Nucleus accumbens (tissue), 56 donors: ENCODE measurements at regions not wholly inside any gene's neighbourhood (a gene's known extent, or its start where the extent isn't known, plus 50 kb on each side); places are given as distances from the start of the nearest gene placed in this dataset.
"Not testable (repeated sequence)": the region's sequence is repeated elsewhere in the genome, so short reads cannot be mapped to it uniquely, and the experiment has no call there.

ENCODE experiments used
- DNase-seq, 56 donors: peaks; one replicate each; lab custom pipeline; 2025; lab: John Stamatoyannopoulos, UW

DNA sequence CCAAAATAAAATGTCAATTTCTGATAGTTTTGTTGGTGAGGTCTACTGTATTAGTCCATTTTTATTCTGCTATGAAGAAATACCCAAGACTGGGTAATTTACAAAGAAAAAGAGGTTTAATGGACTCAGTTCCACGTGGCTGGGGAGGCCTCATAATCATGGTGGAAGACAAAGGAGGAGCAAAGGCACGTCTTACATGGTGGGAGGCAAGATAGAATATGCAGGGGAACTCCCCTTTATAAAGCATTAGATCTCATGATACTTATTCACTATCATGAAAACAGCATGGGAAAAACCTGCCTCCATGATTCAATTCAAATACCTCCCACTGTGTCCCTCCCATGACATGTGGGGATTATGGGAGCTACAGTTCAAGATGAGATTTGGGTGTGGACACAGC lies 204.5 kb upstream of the ZEB2 start:
- not testable (repeated sequence) for DNase-seq

DNA sequence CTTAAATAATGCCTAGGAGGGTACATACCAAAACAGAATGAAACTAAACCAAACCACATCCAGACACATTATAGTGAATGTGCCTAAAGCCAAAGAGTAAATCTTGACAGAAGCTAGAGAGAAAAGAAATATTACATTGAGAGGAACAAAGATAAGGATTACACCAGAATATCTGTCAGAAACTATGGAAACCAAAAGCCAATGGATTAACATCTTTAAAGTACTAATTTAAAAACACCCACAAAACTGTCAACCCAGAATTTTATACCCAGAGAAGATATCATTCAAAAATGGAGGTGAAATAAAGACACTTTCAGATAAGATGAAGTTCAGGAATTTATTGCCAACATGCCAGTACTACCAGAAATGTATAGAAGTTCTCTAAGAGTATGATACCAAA lies 198.5 kb upstream of the ZEB2 start:
- no peak for DNase-seq

DNA sequence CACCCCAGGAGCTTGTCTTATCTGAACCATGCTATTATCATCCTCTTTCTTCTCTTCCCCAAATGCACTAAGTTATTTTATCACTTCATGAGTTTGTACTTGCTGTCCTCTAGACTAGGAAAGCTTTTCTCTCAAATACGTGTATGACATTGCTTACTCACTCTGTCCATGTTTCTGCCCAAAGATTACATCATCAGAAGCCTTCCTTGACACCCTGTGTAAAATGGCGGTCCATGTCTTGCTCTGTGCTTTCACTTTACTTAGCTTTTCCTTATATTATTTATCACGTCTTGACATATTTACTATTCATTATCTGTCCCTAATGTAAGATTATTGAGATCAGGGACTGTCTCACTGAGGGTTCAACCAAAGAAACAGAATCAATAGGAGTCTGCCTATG lies 196.1 kb upstream of the ZEB2 start:
- no peak for DNase-seq

DNA sequence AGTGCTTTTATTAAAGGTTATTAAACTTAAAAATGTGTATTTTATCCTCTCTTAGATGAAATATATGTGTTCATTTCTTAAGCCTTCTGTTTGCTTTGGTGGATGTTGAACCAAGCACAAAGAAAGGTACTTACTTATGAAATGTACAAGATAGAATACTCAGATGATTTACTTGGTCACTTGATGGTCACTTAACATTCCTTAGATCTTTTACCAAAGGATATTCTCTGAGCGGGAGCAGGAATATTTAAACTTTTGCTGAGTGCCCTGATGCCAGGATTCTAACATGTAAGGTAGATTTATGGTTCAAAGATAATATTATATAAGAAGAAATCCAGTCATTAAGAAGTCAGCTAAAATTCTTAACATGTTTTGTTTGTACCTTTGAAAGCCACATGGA lies 193.5 kb upstream of the ZEB2 start:
- DNase-seq: no peak

DNA sequence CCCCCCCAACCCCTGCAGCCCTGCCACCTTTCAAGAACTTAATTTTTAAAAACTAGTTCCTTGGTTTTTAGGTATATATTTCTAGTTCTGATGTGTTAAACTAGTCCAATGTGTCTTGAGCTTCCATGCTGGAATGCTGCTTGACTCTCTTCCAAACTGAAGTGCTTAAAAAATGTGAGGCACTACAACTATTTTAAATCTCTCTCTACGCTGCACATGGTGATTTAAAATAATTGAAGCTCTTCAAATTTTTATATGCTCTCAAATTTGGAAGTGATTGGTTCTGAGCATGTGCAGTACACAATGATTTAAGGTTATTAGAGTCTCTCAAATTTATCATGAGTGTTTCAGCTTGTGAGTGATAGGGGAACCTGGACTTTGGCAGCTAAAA lies 192.6 kb upstream of the ZEB2 start:
- DNase-seq: no peak

DNA sequence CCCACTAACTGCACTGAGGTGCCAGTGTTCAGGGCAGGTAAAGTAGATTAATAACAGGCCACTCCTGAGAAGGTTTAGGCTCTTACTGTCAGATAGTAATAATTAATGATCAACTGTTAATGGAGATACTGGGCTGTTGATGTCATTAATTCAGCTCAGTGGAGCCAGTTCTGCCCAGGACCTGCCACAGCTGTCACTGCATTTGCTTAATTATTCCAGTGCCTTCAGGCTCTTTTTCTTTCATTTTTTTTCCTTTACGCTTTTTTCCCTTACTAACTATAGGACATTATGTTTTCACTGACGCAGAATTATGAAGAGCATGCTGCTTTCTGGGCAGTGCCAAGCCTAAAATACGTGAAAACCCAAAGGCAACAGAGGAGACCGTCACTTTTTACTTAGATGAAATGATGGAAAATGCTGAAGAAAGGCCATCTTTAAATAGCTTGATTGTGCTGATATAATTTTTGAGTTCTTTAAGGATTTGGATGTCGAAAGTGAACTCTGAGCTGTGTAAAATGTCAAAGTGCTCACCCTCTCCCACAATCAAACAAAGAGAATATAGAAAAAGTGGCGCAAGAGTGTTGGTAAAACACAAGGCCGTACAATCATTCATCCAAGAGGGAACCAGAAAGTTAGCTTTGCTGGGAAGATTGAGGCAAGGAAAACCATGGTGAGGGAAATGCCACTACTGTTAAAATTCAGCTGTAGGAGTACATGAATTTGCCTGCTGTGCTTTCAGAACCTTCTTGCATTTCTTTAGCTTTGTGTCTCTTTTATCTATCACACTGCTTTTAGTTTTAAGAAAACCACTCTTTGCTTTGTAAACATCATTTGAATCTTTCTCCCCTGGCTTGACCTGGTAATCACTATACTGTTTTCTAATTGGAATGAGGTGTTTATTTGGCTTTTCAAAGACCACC lies 192.0 kb upstream of the ZEB2 start:
- DNase-seq: no peak

DNA sequence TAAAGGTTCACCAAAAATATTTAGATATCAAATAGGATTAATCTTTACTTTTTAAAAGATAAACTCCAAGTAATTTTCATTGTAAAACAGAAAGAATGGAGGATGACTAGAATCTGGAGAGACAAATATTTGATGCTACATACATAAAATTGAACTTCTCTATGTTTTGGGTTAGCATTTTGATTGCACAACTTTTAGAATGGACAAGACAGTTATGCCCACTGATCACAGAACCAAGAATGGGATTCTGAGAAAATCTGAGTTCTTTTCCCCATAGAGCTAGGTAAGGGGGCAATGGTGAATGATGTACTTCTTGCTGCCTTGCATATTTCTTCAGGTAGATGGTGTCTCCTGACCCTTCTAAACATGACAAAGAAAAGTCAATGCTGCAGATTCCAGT lies 191.2 kb upstream of the ZEB2 start:
- DNase-seq: no peak

DNA sequence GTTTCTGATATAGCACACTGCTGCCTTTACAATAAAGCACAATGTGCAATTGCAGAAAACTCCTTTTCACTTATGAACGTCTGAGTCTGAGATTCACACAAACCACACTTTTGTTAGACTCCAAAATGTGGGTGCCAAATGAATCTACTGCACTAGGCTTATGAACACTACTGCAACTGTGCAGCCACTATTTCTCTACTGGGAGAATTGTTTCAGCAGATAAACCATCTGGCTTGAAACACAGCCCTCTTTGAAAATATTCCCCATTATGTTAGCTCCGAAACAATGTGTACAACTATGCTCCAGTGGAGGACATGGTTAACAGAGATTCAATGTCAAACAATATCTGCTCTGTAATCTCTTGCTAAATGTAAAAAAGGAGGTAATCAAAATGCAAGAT lies 188.7 kb upstream of the ZEB2 start:
- DNase-seq: peak in 35 of 56 donors; percentile 1 to 79 (median 36)

DNA sequence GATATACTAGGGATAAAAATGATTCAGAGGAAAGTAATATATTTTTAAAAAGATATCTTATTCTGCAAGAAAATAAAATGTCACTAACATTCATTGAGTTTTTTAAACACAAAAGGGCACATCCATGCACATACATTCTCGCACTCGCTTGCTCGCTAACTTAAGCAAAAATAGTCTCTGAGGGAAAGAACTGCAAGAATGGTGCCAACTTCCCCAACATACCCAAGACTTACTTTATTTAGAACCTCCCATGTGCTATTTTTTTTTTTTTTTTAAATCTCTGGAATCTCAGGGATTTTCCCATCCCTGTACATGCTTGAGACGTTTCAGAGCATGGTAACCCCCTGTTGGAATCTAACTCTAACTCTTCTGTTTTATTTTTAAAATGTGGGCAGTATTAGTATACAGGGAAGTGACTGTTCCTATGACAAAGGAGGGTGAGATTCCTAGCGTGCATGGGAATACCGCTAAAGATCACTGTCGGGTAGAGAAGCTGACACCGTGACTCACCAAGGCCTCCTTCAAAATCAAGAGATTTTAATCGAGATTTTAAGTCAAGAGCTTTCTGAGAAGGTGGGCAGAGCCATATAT lies 187.9 kb upstream of the ZEB2 start:
- no peak for DNase-seq

DNA sequence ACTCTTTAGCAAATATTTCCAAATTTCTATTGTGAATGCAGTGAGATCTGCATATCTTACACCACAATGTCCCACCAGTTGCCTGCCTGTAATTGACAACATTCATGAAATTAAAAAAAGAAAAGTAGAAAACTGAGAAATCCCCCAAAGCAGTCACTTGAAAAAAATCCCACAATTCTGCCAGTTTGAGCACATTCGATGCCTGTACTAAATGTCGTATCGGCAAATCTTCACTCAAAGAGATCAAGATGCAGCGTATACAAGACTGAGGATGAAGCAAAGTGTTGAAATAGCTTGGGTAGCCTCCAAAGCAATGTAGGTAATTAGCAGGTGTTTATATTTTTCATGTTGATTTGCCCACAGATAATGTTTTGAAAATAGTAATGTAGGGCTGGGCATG lies 186.7 kb upstream of the ZEB2 start:
- no peak for DNase-seq

DNA sequence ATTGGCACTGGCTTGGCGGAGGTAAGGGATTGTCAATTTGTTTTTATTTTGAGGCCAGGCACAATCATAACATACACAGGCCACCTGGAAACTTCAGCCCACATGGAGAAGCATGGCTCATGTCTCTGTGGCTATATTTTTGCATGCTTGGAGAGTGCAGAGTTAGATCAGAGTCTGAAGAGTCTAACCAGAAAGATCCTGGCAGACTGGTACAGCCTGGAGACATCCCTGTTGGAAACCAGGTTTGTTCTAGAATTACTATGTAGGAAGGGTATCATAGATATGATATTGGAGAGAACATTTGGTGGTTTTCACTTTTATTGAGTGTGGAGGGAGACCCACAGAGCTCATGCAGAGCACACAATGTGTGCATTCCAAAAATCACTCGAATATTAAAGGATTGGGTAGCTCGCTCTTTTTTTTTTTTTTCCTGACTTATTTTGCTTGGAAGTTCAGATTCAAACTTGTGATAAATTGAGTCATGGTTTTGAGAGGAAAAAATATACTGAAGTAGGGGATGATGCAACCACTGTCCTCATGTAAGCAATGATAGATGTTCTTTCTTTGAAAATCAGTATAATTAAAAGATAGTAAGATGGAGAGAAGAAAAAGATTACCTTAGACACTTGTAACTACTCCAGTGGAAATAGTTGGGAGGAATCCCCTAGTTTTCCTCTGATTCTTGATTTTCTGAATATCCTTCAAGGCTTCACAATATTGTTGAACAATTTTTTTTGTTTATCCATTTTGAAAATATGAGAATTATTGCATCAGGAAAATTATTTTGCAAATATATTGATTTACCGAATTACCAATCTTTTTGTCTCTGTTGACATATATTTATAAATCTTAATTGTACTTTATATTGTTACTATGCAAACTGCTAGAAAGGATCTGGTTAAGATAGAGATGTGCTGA lies 185.7 kb upstream of the ZEB2 start:
- DNase-seq: no peak

DNA sequence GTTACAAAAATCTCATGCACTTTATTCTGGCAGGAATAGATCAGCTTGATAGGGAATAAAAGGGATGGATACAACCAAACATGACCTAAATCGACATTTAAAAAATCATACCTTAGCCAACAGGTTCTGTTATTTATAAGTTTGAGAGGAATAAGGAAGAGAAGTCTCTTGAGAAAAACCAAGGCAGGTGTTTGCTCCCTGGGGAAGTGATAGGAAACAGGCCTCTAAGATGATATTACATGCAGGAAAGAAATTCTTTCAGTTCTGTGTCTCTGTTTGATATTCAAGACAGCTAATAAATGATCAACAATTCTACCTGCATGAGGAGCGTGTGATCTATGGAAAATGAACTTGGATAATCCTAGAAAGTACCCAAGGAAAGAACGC lies 184.8 kb upstream of the ZEB2 start:
- no peak for DNase-seq

DNA sequence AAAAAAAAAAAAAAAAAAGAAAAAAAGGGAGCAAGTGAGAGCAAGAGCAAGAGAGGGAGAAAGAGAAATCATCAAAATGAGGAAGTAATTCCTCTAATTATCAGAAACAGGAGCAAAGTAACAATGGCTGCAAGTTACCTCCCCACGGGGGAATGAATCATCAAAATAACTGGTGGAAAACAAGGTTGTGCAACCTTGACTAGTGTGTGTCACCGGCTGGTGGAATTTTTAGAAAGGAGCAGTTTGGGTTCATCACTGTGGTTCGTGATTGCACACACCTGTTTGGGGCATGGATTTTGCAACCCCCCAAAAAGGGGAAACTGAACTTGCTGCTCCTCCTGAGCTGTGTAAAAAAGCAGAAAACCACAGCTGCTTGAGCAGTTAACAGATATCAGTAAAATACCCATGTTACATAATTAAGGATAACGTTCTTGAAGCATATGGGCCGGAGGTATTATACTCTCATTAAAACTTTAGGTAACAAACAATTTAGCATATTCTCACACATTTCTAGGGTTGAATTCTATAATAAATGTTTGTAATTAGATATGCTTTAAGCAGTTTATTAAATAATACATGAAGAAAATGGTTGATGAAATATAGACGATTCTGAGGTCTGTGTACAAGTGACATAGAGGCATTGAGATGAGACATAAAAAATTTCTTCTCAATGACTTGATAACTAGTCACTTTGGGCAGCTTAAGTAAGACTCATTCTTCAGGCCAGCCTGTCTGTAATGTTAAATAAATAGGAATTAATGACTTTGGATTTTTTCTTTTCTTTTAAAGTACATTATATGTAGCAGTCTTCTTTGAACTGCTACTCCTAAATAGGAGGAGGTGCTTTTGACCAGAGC lies 184.2 kb upstream of the ZEB2 start:
- DNase-seq: peak in 2 of 56 donors; percentile 3 to 5

DNA sequence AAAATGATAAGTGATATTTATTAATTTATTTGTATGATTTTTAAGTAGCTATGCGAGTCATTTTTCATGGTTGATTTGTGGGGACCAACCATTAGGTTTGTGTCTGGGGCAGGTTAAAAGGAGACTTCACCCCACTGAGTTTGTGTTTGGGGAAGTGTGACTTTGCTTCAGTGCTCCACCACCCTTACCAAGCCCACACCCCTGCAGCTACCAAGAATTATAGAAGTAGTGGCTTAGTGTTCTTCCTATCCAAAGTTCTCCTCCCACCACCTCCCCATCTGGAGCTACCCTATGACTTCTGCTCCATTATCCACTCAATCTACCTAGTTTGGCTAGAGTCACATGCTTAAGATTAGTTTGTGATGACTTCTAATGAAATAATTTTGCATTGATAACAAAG lies 182.1 kb upstream of the ZEB2 start:
- no peak for DNase-seq

DNA sequence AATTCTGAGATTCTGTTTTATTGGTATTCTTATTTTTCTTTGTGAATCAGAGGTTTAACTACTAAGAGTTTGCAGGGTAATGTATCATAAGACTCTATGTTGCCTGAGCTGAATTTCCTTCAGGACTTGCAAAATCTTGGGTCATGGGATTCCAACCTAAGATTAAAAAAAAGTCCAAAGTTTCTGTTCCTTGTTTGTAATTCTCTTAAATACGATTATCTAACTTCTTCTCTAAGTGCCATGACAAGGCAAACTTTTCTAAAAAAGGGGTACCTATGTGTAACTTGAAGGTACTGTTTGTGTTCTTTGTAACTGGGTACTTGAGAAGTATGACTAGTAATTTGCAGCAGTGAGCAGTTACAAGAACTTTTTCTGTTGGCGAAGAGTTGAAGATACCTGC lies 181.3 kb upstream of the ZEB2 start:
- no peak for DNase-seq

DNA sequence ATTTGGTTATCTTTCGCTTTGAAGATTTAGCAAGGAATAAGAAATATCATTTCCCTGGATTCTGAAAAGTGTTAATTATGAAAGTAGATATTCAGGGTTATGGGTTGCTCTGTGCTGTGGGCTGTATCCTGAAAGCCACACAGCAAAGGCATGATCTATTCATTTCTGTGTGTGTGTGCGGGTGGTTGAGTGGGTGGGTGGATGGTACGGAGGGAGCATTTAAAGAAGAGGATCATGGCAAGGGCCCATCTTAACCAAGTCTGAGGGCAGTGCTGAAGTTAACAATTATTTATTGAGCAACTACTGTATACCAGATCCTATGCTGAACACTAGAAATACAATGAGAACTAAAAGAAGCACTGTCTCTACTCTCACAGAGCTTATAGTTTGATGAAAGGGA lies 178.2 kb upstream of the ZEB2 start:
- no peak for DNase-seq

DNA sequence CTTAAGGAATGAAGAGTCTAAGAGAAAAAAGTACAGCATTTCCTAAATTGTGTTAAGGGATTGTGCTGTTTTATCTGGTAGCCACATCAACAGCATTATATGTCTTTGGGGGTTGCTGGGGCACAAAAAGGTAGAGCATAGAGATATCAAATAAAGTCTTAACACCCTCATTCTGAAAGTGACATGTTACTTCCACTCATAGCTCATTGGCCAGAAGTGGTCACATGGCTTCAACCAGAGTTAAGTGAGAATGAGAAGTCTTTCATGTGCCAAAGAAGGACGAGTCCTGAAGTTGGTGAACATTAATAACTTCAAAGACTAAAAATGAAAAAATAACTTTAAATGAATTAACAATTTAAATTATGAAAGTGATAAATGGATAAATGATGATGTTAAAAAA lies 175.7 kb upstream of the ZEB2 start:
- no peak for DNase-seq

DNA sequence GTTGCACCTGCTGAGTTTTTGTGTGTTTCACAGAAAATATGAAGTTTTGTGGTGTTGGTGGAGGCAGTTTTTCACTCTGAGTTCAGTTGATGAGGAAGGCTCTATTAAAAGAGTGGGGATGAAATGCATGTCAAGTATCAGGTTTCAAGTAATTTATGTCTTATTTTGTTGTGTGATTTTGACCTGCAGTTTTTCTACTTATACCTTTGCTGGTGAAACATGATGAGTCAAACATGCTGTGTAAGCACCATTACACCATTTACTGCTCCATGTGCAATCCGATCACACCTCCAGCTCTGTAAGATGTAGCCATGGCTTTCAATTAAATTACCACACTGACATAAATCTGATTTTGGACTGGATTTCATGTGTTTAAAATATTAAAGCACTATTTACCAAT lies 174.5 kb upstream of the ZEB2 start:
- no peak for DNase-seq

DNA sequence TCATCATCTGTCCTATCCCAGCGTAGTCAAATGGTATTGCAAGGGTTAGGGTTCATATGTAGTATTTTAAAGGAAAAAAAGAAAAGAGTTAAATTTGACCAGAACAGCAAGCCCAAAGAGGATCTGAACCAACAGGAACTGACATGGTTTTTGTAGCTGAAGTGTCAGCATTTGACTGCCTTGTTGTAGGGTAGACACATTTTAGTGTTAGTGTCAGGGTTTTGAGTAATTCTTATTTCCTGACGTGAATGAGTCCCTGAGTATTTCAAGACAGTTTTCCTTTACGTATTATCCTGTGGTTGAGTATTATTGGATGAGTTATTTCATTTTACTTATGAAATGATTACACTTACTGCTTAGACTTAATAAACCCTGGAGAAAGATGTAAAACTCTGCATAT lies 173.3 kb upstream of the ZEB2 start:
- no peak for DNase-seq

DNA sequence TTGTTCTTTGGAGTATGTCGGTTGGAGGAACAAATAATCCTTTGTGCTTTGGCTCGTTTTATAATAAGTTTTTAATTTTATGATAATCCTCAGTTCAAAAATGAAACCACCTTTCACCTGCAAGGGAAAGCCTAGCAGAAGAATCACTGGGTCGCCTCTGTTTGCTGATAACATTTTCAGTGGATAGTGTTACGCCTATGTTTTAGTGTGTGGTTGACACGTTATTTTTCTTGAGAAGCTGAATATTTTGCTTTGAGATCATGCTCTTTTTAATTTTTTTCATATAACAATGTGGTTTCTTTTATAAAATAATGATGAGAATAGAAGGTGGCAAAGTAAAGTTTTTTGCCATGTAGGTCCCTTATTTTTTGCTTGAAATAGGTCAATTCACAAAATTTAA lies 172.7 kb upstream of the ZEB2 start:
- no peak for DNase-seq
